22Rv1 (cell line): ENCODE measurements at regions not wholly inside any gene's neighbourhood (a gene's known extent, or its start where the extent isn't known, plus 50 kb on each side); places are given as distances from the start of the nearest gene placed in this dataset.

Experiments used
- ZFX ChIP-seq: fragments of 450-650 bp; IDR thresholded peaks from 2 replicates; pipeline ENCODE4 v1.6.1; 2017; ENCODE audit warnings: antibody characterized with exemption, borderline replicate concordance
- TF ChIP-seq, protein P1 (sequence below): fragments of 450-650 bp; IDR thresholded peaks from 2 replicates; pipeline ENCODE4 v1.5.1; 2017; ENCODE audit warnings: mild to moderate bottlenecking

GRCh38 chr2:19785447-19785846 is 116.3 kb downstream of the TTC32 start:
- TF ChIP-seq, protein P1, sequence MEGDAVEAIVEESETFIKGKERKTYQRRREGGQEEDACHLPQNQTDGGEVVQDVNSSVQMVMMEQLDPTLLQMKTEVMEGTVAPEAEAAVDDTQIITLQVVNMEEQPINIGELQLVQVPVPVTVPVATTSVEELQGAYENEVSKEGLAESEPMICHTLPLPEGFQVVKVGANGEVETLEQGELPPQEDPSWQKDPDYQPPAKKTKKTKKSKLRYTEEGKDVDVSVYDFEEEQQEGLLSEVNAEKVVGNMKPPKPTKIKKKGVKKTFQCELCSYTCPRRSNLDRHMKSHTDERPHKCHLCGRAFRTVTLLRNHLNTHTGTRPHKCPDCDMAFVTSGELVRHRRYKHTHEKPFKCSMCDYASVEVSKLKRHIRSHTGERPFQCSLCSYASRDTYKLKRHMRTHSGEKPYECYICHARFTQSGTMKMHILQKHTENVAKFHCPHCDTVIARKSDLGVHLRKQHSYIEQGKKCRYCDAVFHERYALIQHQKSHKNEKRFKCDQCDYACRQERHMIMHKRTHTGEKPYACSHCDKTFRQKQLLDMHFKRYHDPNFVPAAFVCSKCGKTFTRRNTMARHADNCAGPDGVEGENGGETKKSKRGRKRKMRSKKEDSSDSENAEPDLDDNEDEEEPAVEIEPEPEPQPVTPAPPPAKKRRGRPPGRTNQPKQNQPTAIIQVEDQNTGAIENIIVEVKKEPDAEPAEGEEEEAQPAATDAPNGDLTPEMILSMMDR: no peak
- TF ChIP-seq ZFX: no peak
